ENCODE measurements at regions not wholly inside any gene's neighbourhood (a gene's known extent, or its start where the extent isn't known, plus 50 kb on each side); places are given as distances from the start of the nearest gene placed in this dataset.
A peak's percentile ranks its signal among the peaks of the same experiment; 100 is the strongest.
"Not testable (repeated sequence)": the region's sequence is repeated elsewhere in the genome, so short reads cannot be mapped to it uniquely, and the experiment has no call there.

- H3K4me1 ChIP-seq (ENCODE audit: control insufficient read depth in 1 of 2, low read depth in 2 of 2), result peaks cover 0 to 4% of the 10 kb centered on the region in 2 donors
- no peaks in the 10 kb centered on the region for H3K36me3 ChIP-seq
- H3K9me3 ChIP-seq, result no peaks in the 10 kb centered on the region
- no peak for ATAC-seq (ENCODE audit: insufficient number of reproducible peaks, low FRiP score, low read depth)
- H3K27me3 ChIP-seq (replicated peaks; ENCODE audit: insufficient read depth), result no peaks in the 10 kb centered on the region
- no peak for TF ChIP-seq CTCF (IDR thresholded peaks at IDR 0.05)
- no peak overlapping the region for H3K27ac ChIP-seq
- DNase-seq (ENCODE audit: low spot score), result no peak
- no peak overlapping the region for H3K4me3 ChIP-seq
Observed at GRCh38 chr16:29182501-29182900, 197.6 kb downstream of the LAT start.

- not testable (repeated sequence) for H3K4me3 ChIP-seq; H3K27ac ChIP-seq; H3K4me1 ChIP-seq (ENCODE audit: control insufficient read depth in 1 of 2, low read depth in 2 of 2); ATAC-seq (ENCODE audit: insufficient number of reproducible peaks, low FRiP score, low read depth); H3K9me3 ChIP-seq; H3K27me3 ChIP-seq (replicated peaks; ENCODE audit: insufficient read depth); DNase-seq (ENCODE audit: low spot score); H3K36me3 ChIP-seq
Observed at GRCh38 chr16:29181921-29182411, 197.1 kb downstream of the LAT start.

- not testable (repeated sequence) for H3K4me3 ChIP-seq; H3K36me3 ChIP-seq; H3K9me3 ChIP-seq; H3K27me3 ChIP-seq (replicated peaks; ENCODE audit: insufficient read depth); H3K4me1 ChIP-seq (ENCODE audit: control insufficient read depth in 1 of 2, low read depth in 2 of 2); H3K27ac ChIP-seq; DNase-seq (ENCODE audit: low spot score); ATAC-seq (ENCODE audit: insufficient number of reproducible peaks, low FRiP score, low read depth)
Observed at GRCh38 chr16:29181254-29181780, 196.5 kb downstream of the LAT start.

GRCh38 chr16:29180206-29180600 is 195.4 kb downstream of the LAT start:
- H3K4me1 ChIP-seq (ENCODE audit: control insufficient read depth in 1 of 2, low read depth in 2 of 2), result not testable (repeated sequence)

GRCh38 chr16:29179401-29180205 is 194.8 kb downstream of the LAT start:
- not testable (repeated sequence) for H3K36me3 ChIP-seq; H3K27me3 ChIP-seq (replicated peaks; ENCODE audit: insufficient read depth); H3K9me3 ChIP-seq; H3K4me1 ChIP-seq (ENCODE audit: control insufficient read depth in 1 of 2, low read depth in 2 of 2); H3K27ac ChIP-seq; H3K4me3 ChIP-seq; ATAC-seq (ENCODE audit: insufficient number of reproducible peaks, low FRiP score, low read depth); DNase-seq (ENCODE audit: low spot score)

More at GRCh38 chr16:29180206-29180600, 195.4 kb downstream of the LAT start:
- not testable (repeated sequence) for ATAC-seq (ENCODE audit: insufficient number of reproducible peaks, low FRiP score, low read depth); H3K9me3 ChIP-seq; H3K27me3 ChIP-seq (replicated peaks; ENCODE audit: insufficient read depth); H3K36me3 ChIP-seq; DNase-seq (ENCODE audit: low spot score); H3K27ac ChIP-seq; H3K4me3 ChIP-seq

- not testable (repeated sequence) for H3K27me3 ChIP-seq (replicated peaks; ENCODE audit: insufficient read depth); H3K36me3 ChIP-seq; H3K27ac ChIP-seq; H3K4me3 ChIP-seq; DNase-seq (ENCODE audit: low spot score); H3K4me1 ChIP-seq (ENCODE audit: control insufficient read depth in 1 of 2, low read depth in 2 of 2); H3K9me3 ChIP-seq
- peak; percentile 52 for ATAC-seq (ENCODE audit: insufficient number of reproducible peaks, low FRiP score, low read depth)
Observed at GRCh38 chr16:29177888-29178726, 193.3 kb downstream of the LAT start.

GRCh38 chr16:29177203-29177887 is 192.5 kb downstream of the LAT start:
- not testable (repeated sequence) for H3K27ac ChIP-seq; H3K4me1 ChIP-seq (ENCODE audit: control insufficient read depth in 1 of 2, low read depth in 2 of 2); DNase-seq (ENCODE audit: low spot score); H3K9me3 ChIP-seq; H3K36me3 ChIP-seq; ATAC-seq (ENCODE audit: insufficient number of reproducible peaks, low FRiP score, low read depth); H3K27me3 ChIP-seq (replicated peaks; ENCODE audit: insufficient read depth); H3K4me3 ChIP-seq

- not testable (repeated sequence) for DNase-seq (ENCODE audit: low spot score); H3K27me3 ChIP-seq (replicated peaks; ENCODE audit: insufficient read depth); H3K27ac ChIP-seq; H3K36me3 ChIP-seq; H3K4me1 ChIP-seq (ENCODE audit: control insufficient read depth in 1 of 2, low read depth in 2 of 2); H3K4me3 ChIP-seq; ATAC-seq (ENCODE audit: insufficient number of reproducible peaks, low FRiP score, low read depth); H3K9me3 ChIP-seq
Observed at GRCh38 chr16:29176822-29177202, 192.0 kb downstream of the LAT start.

- H3K27me3 ChIP-seq (replicated peaks; ENCODE audit: insufficient read depth); H3K9me3 ChIP-seq; H3K27ac ChIP-seq; H3K4me3 ChIP-seq; H3K36me3 ChIP-seq; ATAC-seq (ENCODE audit: insufficient number of reproducible peaks, low FRiP score, low read depth); DNase-seq (ENCODE audit: low spot score); H3K4me1 ChIP-seq (ENCODE audit: control insufficient read depth in 1 of 2, low read depth in 2 of 2): not testable (repeated sequence)
Observed at GRCh38 chr16:29176154-29176470, 191.3 kb downstream of the LAT start.

- not testable (repeated sequence) for DNase-seq (ENCODE audit: low spot score); ATAC-seq (ENCODE audit: insufficient number of reproducible peaks, low FRiP score, low read depth); H3K9me3 ChIP-seq; H3K36me3 ChIP-seq; H3K27ac ChIP-seq; H3K27me3 ChIP-seq (replicated peaks; ENCODE audit: insufficient read depth); H3K4me1 ChIP-seq (ENCODE audit: control insufficient read depth in 1 of 2, low read depth in 2 of 2); H3K4me3 ChIP-seq
Observed at GRCh38 chr16:29175411-29176153, 190.7 kb downstream of the LAT start.

Data from thoracic aorta (tissue), 2 donors.